ENCODE measurements at regions not wholly inside any gene's neighbourhood (a gene's known extent, or its start where the extent isn't known, plus 50 kb on each side); places are given as distances from the start of the nearest gene placed in this dataset.

- TF ChIP-seq POLR2A (IDR thresholded peaks at IDR 0.05) (no peak), CTCF (IDR thresholded peaks at IDR 0.05) (no peak), POLR2AphosphoS5 (IDR thresholded peaks at IDR 0.05) (no peak)
These were observed 170.4 kb upstream of the ATP10A start for GRCh38 chr15:26033493-26033892.

Measured in prostate gland (tissue), 2 donors.